GM12891 (cell line): ENCODE measurements at regions not wholly inside any gene's neighbourhood (a gene's known extent, or its start where the extent isn't known, plus 50 kb on each side); places are given as distances from the start of the nearest gene placed in this dataset.

ENCODE experiments used
- POLR2A ChIP-seq: IDR thresholded peaks from 2 replicates; pipeline ENCODE4 v1.6.1; 2011; ENCODE audit warnings: low read depth, low read length, control low read depth
- POLR2AphosphoS5 ChIP-seq: IDR thresholded peaks from 2 replicates; pipeline ENCODE4 v1.6.1; 2011; ENCODE audit warnings: low read depth, low read length, control low read depth

DNA sequence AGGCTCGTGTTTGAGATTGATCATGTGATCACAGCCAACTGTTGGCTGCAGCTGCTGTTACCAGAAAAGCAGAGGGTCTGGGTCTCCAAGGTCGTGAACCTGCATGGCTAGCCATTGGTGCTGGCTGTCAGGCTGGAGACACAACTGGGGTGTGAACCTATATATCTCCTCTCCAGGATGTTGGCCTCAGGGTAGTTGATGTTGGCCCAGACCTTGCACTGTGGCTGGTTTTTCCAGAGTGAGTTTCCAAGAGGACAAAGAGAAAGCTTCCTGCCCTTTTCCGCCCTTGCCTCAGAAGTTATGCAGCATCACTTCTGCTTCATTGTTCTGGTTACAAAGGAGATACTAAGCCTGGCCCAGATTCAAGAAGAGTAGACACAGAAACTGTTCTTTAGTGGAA lies 607.8 kb upstream of the HS3ST1 start:
- no peak for TF ChIP-seq POLR2AphosphoS5
- TF ChIP-seq POLR2A, result no peak
